ENCODE measurements at regions not wholly inside any gene's neighbourhood (a gene's known extent, or its start where the extent isn't known, plus 50 kb on each side); places are given as distances from the start of the nearest gene placed in this dataset.

DNA sequence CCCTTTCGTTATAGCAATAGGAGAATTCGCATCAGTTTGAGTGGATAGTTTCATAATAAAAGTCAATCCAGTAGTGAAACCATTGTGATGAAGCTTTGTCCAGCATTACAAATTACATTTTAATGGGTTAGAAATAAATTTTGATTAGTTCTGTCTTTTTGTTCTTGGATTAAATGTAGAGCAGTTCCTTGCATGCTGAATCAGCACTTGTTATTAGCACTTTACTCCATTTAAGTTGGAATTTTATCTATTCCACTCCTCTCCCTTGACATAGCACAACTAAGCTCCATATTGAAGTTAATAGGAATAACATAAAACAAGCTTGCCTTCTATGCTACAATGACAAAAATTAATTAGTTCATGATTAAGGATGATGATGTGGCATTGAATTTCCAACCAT is 624.1 kb downstream of the CCDC85A start:
- DNase-seq (ENCODE audit: low read depth) = no peak

- DNase-seq (ENCODE audit: low read depth) = no peak
Observed at GRCh38 chr2:56811401-56811800, 627.6 kb downstream of the CCDC85A start.

DNA sequence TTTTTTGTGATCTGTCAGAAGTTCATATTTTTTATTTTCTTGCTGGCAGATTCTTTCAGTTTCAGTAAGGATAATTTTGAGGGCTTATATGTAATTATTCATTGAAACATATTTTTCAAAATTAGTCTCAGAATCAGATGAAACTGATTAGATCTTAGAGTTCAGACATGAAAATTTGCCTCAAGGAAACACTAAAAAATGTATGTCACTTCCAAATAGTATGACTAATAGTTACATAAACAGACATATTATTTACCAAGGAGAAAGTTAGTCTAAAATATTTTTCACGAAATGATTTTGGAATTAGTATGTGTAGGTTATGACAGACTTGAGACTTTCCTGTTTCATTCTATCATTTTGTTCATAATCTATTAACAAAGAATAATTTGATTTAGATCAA is 628.6 kb downstream of the CCDC85A start:
- peak; percentile 51 for DNase-seq (ENCODE audit: low read depth)

GRCh38 chr2:56813490-56813889 is 629.7 kb downstream of the CCDC85A start:
- no peak for DNase-seq (ENCODE audit: low read depth)

GRCh38 chr2:56816666-56817065 is 632.9 kb downstream of the CCDC85A start:
- DNase-seq (ENCODE audit: low read depth) = no peak

- no peak for DNase-seq (ENCODE audit: low read depth)
Observed at GRCh38 chr2:56831780-56832179, 648.0 kb downstream of the CCDC85A start.

DNA sequence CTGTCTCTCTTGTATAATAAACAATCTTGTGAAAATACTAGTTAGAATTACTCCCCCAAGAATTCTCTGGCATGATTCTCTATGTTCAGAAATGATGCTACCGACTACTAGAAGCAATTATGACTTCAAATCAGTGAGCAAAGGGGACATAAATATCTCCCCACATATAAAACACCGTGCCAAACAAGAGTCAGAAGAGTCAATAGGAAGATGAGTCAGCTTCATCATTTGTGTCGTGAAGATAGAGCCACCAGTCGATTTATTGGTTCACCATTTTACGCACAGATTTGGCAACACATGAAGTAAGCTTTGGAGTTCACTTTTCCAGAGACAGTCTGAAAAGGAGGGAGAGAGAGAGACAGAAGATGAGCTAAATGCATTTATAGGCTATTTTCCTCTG is 650.9 kb downstream of the CCDC85A start:
- DNase-seq (ENCODE audit: low read depth) = no peak

GRCh38 chr2:56840009-56840408 is 656.2 kb downstream of the CCDC85A start:
- DNase-seq (ENCODE audit: low read depth) = peak; percentile 22

GRCh38 chr2:56860991-56861390 is 677.2 kb downstream of the CCDC85A start:
- no peak for DNase-seq (ENCODE audit: low read depth)

DNA sequence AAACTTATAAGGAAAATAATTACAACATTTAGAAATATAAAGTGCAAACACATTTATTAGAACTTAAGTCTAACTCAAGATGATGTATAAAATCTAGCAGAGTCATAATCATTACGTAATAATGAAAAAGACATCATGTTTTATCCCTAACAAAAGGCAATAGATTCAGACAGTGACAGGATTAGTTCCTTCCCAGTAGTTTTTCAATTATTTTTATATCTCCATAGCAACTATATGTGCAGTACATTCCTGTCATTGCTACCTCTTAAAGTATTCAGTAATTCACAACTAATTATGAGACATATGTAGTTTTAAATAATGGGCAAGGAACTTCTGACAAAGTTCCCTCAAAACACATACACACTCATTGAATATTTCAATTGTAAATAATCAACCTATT is 687.9 kb downstream of the CCDC85A start:
- DNase-seq (ENCODE audit: low read depth) = no peak

GRCh38 chr2:56874717-56875116 is 690.9 kb downstream of the CCDC85A start:
- DNase-seq (ENCODE audit: low read depth) = no peak

- no peak for DNase-seq (ENCODE audit: low read depth)
Observed at GRCh38 chr2:56889738-56890137, 705.9 kb downstream of the CCDC85A start.

GRCh38 chr2:56892382-56892781 is 708.6 kb downstream of the CCDC85A start:
- no peak for DNase-seq (ENCODE audit: low read depth)

GRCh38 chr2:56898986-56899385 is 715.2 kb downstream of the CCDC85A start:
- DNase-seq (ENCODE audit: low read depth) = no peak

GRCh38 chr2:56912490-56912889 is 728.7 kb downstream of the CCDC85A start:
- DNase-seq (ENCODE audit: low read depth) = no peak

DNA sequence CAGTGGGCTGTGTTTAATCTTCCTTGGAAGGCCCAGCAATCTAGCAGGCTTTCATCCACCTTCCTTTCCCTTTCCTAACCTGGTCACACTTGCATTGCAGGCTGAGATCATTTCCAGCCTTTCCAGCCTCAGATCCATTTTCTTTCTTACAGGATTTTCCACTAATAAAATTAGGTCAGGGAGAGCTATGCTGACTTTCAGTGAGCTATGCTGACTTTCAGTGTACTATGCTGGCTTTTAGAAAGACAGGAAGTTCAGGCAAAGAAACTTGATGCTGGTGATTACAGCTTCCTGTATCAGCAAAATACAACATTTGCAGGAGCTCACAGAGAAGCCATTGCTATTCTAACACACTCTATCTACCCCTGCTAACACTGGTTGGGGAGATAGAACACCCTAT is 735.0 kb downstream of the CCDC85A start:
- no peak for DNase-seq (ENCODE audit: low read depth)

- no peak for DNase-seq (ENCODE audit: low read depth)
Observed at GRCh38 chr2:56933976-56934375, 750.2 kb downstream of the CCDC85A start.

- DNase-seq (ENCODE audit: low read depth) = no peak
Observed at GRCh38 chr2:56934866-56935265, 751.1 kb downstream of the CCDC85A start.

DNA sequence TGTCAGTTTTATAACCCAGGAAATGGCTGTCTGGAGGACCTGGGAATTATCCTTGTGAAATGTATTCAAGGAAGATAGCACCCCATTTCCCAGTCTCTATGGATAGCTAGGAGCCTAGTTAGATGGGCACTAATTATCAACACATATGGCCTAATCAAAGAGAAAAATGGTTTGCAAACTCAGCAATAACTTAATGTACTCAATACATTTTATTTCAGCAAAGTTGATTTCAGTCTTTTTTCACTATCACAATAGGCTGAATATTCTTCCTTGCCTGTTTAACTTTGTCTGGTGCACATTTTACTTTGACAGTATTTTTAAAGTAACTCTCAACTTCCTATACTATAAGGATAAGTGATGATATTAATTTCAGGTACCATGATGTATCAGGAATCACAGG is 756.3 kb downstream of the CCDC85A start:
- no peak for DNase-seq (ENCODE audit: low read depth)

DNA sequence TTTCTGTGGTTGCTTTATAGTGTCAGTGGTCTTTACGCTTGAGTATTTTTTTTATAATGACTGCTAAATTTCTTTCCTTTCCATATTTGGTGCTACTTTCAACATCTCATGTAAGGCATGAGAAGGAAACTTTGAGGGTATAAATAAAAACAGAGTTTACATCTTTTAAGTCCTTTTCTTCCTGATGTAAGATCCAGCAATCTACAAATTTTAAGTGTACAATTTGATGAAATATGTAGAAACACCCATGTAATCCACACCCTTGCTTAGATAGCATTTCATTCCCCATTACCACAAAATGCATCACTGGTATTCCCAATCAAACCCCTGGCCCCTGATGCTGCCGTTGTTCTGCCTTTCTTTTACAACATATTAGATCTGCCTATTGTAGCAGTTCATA is 769.1 kb downstream of the CCDC85A start:
- no peak for DNase-seq (ENCODE audit: low read depth)

DNA sequence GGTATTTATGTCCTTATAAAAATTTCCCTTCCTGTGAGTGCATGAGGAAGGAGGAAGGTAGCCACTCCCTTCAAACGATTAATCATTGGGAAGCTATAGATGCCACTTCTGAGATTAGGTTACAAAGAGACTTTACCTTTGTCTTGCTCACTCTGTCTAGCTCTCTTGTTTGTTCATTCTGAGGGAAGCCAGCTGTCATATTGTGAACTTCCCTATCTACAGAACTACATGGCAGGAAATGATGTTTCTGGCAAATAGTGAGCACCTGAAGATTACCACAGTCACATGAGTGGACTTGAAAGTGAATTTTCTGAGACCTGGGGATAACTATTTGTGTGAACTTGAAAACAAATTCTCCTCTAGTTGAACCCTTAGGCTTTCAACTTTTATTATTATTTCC is 776.8 kb downstream of the CCDC85A start:
- DNase-seq (ENCODE audit: low read depth) = no peak

DNA sequence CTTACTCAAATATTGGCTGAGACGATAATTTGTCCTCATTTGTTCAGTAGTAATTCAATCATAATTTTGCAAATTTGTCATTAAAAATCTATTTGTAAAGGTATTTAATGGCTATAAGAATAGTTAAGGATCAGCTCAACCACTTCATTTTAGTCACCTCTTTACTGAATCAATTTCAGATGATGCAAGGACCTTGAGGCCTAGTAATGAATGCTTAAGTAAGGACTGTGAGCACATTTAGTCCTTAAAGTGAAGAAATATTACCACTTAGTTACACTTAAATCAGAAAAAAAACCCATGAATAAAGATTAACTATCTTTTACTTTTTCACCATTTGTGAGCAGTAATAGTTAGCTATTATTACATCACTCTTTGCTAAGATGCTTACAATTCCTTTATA is 778.9 kb downstream of the CCDC85A start:
- no peak for DNase-seq (ENCODE audit: low read depth)

- no peak for DNase-seq (ENCODE audit: low read depth)
Observed at GRCh38 chr2:56969513-56969912, 785.7 kb downstream of the CCDC85A start.

GRCh38 chr2:56971383-56971974 is 787.7 kb downstream of the CCDC85A start:
- no peak for DNase-seq (ENCODE audit: low read depth)

DNA sequence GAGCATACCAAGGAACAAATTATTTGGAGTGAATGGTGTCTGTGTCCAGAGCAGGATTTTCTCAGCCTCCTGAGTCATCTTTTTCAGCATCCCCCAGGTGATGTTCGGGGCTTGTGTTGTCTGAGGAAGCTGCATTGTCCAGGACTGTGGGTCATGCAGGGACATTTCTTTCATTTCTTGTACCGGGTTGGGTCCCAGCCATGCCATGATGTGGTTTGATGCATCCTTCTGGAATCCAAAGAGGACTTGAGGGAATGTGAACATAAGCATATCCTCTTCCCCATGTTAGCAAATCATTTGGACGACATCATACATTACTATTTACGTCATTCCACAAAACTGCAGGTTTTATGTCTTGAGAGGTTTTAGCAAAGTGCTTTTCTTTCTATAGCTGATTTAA is 797.8 kb downstream of the CCDC85A start:
- DNase-seq (ENCODE audit: low read depth) = peak; percentile 59

Data from ELR (cell line).